Stimulated activated CD4-positive, alpha-beta T cell treated with anti-CD3 and anti-CD28 coated beads, Interleukin-2, amount 100 ng/mL, for 48 hours (primary cell): ENCODE measurements at regions not wholly inside any gene's neighbourhood (a gene's known extent, or its start where the extent isn't known, plus 50 kb on each side); places are given as distances from the start of the nearest gene placed in this dataset.

Source experiments
- DNase-seq, 2 donors: peaks; one replicate each; pipeline ENCODE4 v3.0.0-alpha.2; 2020

- DNase-seq, result no peak
Observed at GRCh38 chr1:184221087-184221486, 165.7 kb upstream of the C1orf21 start.

DNA sequence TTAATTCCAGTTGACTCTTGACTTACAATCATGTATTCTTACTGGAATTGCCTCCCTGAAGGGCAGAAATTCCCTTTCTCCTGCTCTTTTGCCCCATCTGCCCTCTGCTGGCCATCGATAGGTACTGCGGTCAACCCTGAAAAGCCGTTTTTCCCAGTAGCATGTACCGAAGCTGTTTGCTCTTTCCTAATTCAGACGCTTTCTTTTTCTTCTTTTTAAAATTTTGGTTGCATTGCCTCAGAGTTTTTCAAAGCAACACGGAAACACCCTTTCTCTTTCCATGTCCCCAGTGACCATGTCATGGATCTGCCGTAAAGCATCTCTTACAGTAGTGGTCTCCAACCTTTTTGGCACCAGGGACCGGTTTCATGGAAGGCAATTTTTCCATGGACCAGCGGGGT, 164.2 kb upstream of the C1orf21 start:
- DNase-seq, result peak; percentile 43 to 48

- DNase-seq, result no peak
Observed at GRCh38 chr1:184223216-184223615, 163.6 kb upstream of the C1orf21 start.

- DNase-seq, result no peak
Observed at GRCh38 chr1:184225283-184226099, 161.3 kb upstream of the C1orf21 start.

- no peak for DNase-seq
Observed at GRCh38 chr1:184226100-184226487, 160.7 kb upstream of the C1orf21 start.

GRCh38 chr1:184228558-184228957, 158.3 kb upstream of the C1orf21 start:
- DNase-seq, result no peak

- DNase-seq, result no peak
Observed at GRCh38 chr1:184237588-184237987, 149.2 kb upstream of the C1orf21 start.

GRCh38 chr1:184241446-184241845, 145.4 kb upstream of the C1orf21 start:
- DNase-seq, result no peak

GRCh38 chr1:184242507-184242943, 144.3 kb upstream of the C1orf21 start:
- no peak for DNase-seq

DNA sequence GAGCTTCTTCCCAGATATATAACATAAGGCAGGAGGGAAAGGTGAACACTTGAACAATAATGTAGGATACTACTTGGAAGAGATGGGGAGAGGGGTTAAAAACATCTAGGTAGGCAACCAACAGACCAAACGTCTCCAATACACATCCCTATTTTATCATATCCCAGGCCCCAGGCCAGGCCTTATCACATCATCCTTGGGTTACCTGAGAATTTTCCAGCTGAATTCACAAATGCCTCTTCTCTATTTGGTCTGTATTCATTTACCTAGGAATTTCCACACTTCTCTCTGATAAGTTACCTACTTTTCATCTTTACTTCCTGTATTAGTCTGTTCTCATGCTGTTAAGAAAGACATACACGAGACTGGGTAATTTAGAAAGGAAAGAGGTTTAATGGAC, 141.9 kb upstream of the C1orf21 start:
- no peak for DNase-seq

- no peak for DNase-seq
Observed at GRCh38 chr1:184247671-184248070, 139.2 kb upstream of the C1orf21 start.

DNA sequence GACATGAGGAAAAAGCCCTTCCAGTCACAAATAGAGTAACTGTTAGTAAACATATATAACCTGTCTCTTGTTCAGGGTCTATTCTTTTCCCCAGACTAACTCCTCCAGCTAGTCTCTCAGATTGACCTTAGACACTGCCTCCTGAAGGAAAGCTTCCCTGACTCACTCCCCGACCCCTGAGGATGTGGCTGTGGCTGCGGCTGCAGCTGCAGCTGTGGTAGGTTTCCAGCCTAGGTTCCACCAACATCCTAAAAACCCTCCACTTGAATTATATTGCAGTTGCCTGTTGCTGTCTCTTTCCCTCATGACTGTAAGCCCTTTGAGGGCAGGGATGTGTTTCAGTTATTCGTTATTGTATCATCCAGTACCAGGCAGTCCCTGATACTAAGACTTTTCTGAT, 132.9 kb upstream of the C1orf21 start:
- no peak for DNase-seq

DNA sequence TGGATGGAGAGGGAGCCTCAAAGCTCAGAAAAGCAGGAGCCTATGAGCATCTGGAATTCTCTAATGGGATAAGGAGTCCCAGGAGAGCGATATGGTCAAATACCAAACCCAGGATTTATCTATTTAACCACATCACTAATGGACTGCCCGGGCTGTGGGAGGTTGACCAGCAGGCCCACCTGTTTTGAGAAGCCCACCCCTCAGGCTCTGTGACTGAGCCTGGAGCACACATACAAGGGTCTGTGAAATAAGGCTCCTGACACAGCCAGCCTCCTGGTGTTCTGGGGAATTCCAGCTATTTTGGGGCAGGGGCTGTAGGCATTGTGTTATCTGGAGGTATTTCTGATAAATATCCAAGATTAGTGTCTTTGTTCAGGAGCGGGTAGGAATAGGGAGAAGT, 132.0 kb upstream of the C1orf21 start:
- DNase-seq, result no peak

- DNase-seq, result no peak
Observed at GRCh38 chr1:184255560-184255959, 131.3 kb upstream of the C1orf21 start.

- no peak for DNase-seq
Observed at GRCh38 chr1:184257873-184258272, 129.0 kb upstream of the C1orf21 start.

- DNase-seq, result no peak
Observed at GRCh38 chr1:184258525-184258924, 128.3 kb upstream of the C1orf21 start.

- DNase-seq, result no peak
Observed at GRCh38 chr1:184260382-184260781, 126.4 kb upstream of the C1orf21 start.

- DNase-seq, result no peak
Observed at GRCh38 chr1:184262109-184262508, 124.7 kb upstream of the C1orf21 start.

DNA sequence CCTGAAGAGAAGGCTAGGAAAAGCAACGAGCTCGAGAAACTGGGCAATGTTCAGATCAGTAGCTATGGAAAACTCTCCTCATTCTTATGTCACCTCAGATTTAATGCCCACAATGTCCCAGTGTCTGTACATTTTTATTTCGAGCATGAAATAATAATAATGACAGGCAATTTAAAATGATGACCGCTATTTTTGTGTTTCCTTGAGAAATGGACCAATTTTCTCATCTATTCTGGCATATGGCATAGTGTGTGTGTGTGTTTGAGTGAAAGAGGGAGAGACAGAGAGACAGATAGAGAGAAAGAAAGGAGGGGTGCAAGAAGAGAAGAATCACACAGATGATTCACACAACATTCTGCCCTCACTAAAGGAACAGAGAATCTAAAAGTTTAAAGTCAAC, 119.1 kb upstream of the C1orf21 start:
- DNase-seq, result no peak

GRCh38 chr1:184270556-184270955, 116.3 kb upstream of the C1orf21 start:
- DNase-seq, result no peak

DNA sequence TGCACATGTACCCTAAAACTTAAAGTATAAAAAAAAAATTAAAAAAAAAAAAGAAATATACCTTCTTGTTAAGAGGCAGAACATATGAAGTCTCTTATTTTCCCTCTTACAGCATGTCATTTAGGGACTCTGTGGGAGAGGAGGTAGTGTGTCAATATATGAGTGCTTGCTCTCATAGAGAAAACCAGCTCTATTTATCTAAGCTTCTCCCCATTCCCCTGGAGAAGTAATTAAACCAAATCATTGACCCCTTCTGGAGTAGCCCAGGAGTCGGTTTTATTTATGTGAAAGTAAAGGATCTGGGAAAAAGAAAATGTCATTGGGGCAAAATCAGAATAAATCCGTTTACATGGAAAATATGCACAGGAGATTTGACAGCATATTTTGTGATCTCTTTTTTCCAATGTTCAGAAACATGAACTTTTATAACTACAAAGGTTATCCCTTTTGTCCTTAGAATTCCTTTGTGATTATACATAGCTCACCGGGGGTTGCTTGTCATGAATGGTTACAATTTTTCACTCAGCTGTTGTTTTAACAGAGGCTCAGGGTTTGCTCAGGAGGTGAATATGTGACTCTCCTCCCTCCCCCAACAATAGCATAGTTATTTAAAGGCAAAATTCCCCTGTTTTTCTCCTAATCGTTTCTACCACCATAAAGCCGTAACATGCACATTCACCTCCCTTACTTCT, 114.5 kb upstream of the C1orf21 start:
- no peak for DNase-seq

GRCh38 chr1:184276416-184276815, 110.4 kb upstream of the C1orf21 start:
- no peak for DNase-seq

GRCh38 chr1:184279911-184280458, 106.8 kb upstream of the C1orf21 start:
- DNase-seq, result no peak

DNA sequence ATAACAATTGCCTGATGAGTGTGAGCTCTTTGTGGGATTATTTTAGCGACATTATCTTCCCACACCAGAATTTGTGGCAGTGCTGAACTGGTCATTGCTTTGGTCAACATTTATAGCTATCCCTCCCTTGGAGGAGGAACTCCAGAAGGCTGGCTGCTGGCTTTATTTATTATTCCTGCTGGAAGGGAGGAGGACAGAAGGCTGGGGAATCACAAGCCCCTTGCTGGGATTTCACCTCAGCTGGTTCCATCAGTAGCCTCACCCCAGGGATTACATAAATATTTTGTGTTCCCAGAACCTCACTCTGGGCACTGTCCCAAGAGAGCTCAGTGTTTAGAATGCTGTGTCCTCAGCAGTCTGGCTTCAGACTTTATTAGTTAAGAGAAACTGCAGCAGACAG, 102.8 kb upstream of the C1orf21 start:
- DNase-seq, result no peak
